ENCODE measurements at regions not wholly inside any gene's neighbourhood (a gene's known extent, or its start where the extent isn't known, plus 50 kb on each side); places are given as distances from the start of the nearest gene placed in this dataset.

DNA sequence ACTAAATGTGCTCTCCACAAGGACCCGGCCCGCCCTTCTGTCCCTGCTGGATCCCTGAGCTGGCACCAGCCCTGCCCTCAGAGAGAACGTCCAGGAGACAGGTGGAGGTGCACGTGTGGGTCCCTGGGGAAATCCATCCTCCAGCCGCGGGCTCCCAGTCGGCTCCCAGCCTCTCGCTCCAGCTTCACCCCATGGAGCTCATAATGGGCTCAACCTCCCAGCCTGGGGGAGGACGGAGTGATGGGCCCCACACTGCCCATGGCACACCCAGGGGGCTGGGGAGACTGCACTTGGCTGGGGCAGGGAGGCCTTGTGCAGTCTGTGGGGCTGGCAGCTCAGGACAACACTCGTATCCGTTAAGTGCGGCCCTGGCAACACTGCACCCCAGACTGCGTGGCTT, 250.5 kb downstream of the TMEM121 start:
- no peak overlapping the region for H3K4me3 ChIP-seq (ENCODE audit: low read depth, low read length)
- DNase-seq (ENCODE audit: low read depth): no peak
- TF ChIP-seq, protein P1, sequence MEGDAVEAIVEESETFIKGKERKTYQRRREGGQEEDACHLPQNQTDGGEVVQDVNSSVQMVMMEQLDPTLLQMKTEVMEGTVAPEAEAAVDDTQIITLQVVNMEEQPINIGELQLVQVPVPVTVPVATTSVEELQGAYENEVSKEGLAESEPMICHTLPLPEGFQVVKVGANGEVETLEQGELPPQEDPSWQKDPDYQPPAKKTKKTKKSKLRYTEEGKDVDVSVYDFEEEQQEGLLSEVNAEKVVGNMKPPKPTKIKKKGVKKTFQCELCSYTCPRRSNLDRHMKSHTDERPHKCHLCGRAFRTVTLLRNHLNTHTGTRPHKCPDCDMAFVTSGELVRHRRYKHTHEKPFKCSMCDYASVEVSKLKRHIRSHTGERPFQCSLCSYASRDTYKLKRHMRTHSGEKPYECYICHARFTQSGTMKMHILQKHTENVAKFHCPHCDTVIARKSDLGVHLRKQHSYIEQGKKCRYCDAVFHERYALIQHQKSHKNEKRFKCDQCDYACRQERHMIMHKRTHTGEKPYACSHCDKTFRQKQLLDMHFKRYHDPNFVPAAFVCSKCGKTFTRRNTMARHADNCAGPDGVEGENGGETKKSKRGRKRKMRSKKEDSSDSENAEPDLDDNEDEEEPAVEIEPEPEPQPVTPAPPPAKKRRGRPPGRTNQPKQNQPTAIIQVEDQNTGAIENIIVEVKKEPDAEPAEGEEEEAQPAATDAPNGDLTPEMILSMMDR (IDR thresholded peaks at IDR 0.05; ENCODE audit: control insufficient read depth, extremely low read depth, insufficient read depth): no peak

- no peak overlapping the region for H3K4me3 ChIP-seq (ENCODE audit: low read depth, low read length)
- no peak for DNase-seq (ENCODE audit: low read depth)
- TF ChIP-seq, protein P1 (IDR thresholded peaks at IDR 0.05; ENCODE audit: control insufficient read depth, extremely low read depth, insufficient read depth): no peak
These were observed 257.3 kb downstream of the TMEM121 start for GRCh38 chr14:105783707-105784106.

- TF ChIP-seq, protein P1 (IDR thresholded peaks at IDR 0.05; ENCODE audit: control insufficient read depth, extremely low read depth, insufficient read depth): no peak
- no peak for DNase-seq (ENCODE audit: low read depth)
- no peak overlapping the region for H3K4me3 ChIP-seq (ENCODE audit: low read depth, low read length)
These were observed 267.5 kb downstream of the TMEM121 start for GRCh38 chr14:105793836-105794235.

- no peak overlapping the region for H3K4me3 ChIP-seq (ENCODE audit: low read depth, low read length)
- no peak for DNase-seq (ENCODE audit: low read depth)
- TF ChIP-seq, protein P1 (IDR thresholded peaks at IDR 0.05; ENCODE audit: control insufficient read depth, extremely low read depth, insufficient read depth): no peak
These were observed 271.2 kb downstream of the TMEM121 start for GRCh38 chr14:105797546-105797945.

DNA sequence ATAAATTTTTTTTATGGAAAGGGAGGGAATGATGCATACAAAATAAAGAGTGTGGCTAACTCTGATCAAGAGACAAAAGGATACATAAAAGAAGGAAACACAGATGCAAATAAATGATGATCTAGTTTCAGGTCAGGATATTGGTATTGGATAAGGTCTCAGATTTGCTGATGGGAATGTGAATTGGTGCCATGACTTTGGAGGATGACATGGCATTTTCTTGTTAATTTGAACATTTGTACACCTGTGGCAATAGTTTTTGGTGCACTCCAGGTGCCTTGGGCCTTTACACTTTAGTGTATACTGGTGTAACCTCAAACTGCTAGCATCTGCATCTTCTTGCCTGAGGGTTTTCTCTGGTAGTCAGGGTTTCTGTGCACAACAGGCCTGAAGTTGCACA, 279.3 kb downstream of the TMEM121 start:
- TF ChIP-seq, protein P1 (IDR thresholded peaks at IDR 0.05; ENCODE audit: control insufficient read depth, extremely low read depth, insufficient read depth): no peak
- no peak overlapping the region for H3K4me3 ChIP-seq (ENCODE audit: low read depth, low read length)
- DNase-seq (ENCODE audit: low read depth): no peak

- no peak for DNase-seq (ENCODE audit: low read depth)
- H3K4me3 ChIP-seq (ENCODE audit: low read depth, low read length): no peak overlapping the region
- TF ChIP-seq, protein P1 (IDR thresholded peaks at IDR 0.05; ENCODE audit: control insufficient read depth, extremely low read depth, insufficient read depth): no peak
These were observed 280.2 kb downstream of the TMEM121 start for GRCh38 chr14:105806568-105806967.

- H3K4me3 ChIP-seq (ENCODE audit: low read depth, low read length): no peak overlapping the region
- DNase-seq (ENCODE audit: low read depth): no peak
- TF ChIP-seq, protein P1 (IDR thresholded peaks at IDR 0.05; ENCODE audit: control insufficient read depth, extremely low read depth, insufficient read depth): no peak
These were observed 291.8 kb downstream of the TMEM121 start for GRCh38 chr14:105817971-105818711.
